Fibroblast of the aortic adventitia (primary cell): ENCODE measurements at regions not wholly inside any gene's neighbourhood (a gene's known extent, or its start where the extent isn't known, plus 50 kb on each side); places are given as distances from the start of the nearest gene placed in this dataset.
"Not testable (repeated sequence)": the region's sequence is repeated elsewhere in the genome, so short reads cannot be mapped to it uniquely, and the experiment has no call there.

Experiments
- DNase-seq: peaks from one replicate; pipeline ENCODE4 v3.0.0-alpha.2; 2010; ENCODE audit warnings: low read depth
- H3K4me3 ChIP-seq: 2 replicates; pipeline ENCODE4 v1.5.1; 2011; ENCODE audit warnings: low read depth, mild to moderate bottlenecking, control low read depth, low read length, moderate library complexity
- CTCF ChIP-seq: IDR thresholded peaks from 2 replicates; pipeline ENCODE4 v1.5.1; 2011; ENCODE audit warnings: mild to moderate bottlenecking, low read length, control low read depth, inconsistent platforms; ENCODE audit not compliant: insufficient read depth

GRCh38 chr1:4179914-4180735 lies 280.1 kb upstream of the C1orf174 start:
- no peak for TF ChIP-seq CTCF
- DNase-seq, result no peak
- no peak overlapping the region for H3K4me3 ChIP-seq

GRCh38 chr1:4186486-4186885 lies 286.4 kb upstream of the C1orf174 start:
- not testable (repeated sequence) for H3K4me3 ChIP-seq, DNase-seq

- no peak for DNase-seq
- TF ChIP-seq CTCF, result no peak
- H3K4me3 ChIP-seq, result no peak overlapping the region
Measured at GRCh38 chr1:4203501-4203900, 303.4 kb upstream of the C1orf174 start.

GRCh38 chr1:4207183-4207582 lies 307.1 kb upstream of the C1orf174 start:
- no peak for TF ChIP-seq CTCF
- DNase-seq, result no peak
- no peak overlapping the region for H3K4me3 ChIP-seq

GRCh38 chr1:4207842-4208692 lies 308.0 kb upstream of the C1orf174 start:
- no peak for DNase-seq
- no peak overlapping the region for H3K4me3 ChIP-seq
- TF ChIP-seq CTCF, result no peak

- TF ChIP-seq CTCF, result no peak
- no peak overlapping the region for H3K4me3 ChIP-seq
- DNase-seq, result no peak
Measured at GRCh38 chr1:4210043-4210442, 310.0 kb upstream of the C1orf174 start.

GRCh38 chr1:4212796-4213195 lies 312.7 kb upstream of the C1orf174 start:
- DNase-seq, result no peak
- H3K4me3 ChIP-seq, result no peak overlapping the region
- TF ChIP-seq CTCF, result no peak
